HUES48 (cell line): ENCODE measurements at regions not wholly inside any gene's neighbourhood (a gene's known extent, or its start where the extent isn't known, plus 50 kb on each side); places are given as distances from the start of the nearest gene placed in this dataset.
"Not testable (repeated sequence)": the region's sequence is repeated elsewhere in the genome, so short reads cannot be mapped to it uniquely, and the experiment has no call there.

Experiments
- H3K27ac ChIP-seq: one replicate; pipeline ENCODE4 v1.7.0; 2013; ENCODE audit warnings: low read depth, low read length, inconsistent platforms
- H3K27me3 ChIP-seq: 2 replicates; pipeline ENCODE4 v1.6.1; 2013; ENCODE audit warnings: mild to moderate bottlenecking, low read length; ENCODE audit not compliant: control insufficient read depth, insufficient read depth
- H3K36me3 ChIP-seq: 2 replicates; pipeline ENCODE4 v1.6.1; 2013; ENCODE audit warnings: low read length; ENCODE audit not compliant: control insufficient read depth, insufficient read depth
- H3K4me1 ChIP-seq: 2 replicates; pipeline ENCODE4 v1.6.1; 2013; ENCODE audit warnings: mild to moderate bottlenecking, low read length; ENCODE audit not compliant: control insufficient read depth, insufficient read depth
- H3K4me3 ChIP-seq: 2 replicates; pipeline ENCODE4 v1.5.1; 2013; ENCODE audit warnings: mild to moderate bottlenecking, low read depth, low read length
- H3K9ac ChIP-seq: 2 replicates; pipeline ENCODE4 v1.6.1; 2013; ENCODE audit warnings: mild to moderate bottlenecking, low read depth, low read length, moderate library complexity
- H3K9me3 ChIP-seq: 2 replicates; pipeline ENCODE4 v1.6.1; 2013; ENCODE audit warnings: low read length; ENCODE audit not compliant: control insufficient read depth, insufficient read depth

- Histone ChIP-seq H3K4me3 (no peak overlapping the region), H3K9me3 (no peaks in the 10 kb centered on the region), H3K4me1 (peaks cover 6% of the 10 kb centered on the region; the same call in 1 of the 2 replicates), H3K27me3 (no peaks in the 10 kb centered on the region), H3K9ac (no peak overlapping the region), H3K36me3 (no peaks in the 10 kb centered on the region), H3K27ac (no peak overlapping the region)
Measured at GRCh38 chr5:138635708-138636107, 60.5 kb upstream of the HSPA9 start.

DNA sequence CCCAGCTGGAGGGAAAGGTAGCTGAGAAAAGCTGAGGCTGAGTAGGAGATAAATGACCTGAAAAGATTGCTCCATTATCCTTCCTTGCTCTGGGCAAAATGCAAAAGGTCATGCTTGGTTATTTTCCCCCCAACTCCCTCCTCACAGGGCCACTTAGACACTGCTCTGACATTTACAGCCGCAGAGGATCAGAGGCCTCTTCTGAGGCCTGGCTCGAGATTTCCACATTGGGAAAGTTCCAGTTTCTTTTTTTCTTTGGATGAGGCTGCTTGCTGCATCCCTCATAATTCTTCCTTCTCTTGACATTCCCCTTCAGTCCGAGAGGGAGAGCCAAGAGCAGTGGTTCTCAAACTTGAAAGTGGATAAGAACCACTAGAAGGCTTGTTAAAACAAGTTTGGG is 60.1 kb upstream of the HSPA9 start:
- no peak overlapping the region for H3K4me3 ChIP-seq
- no peaks in the 10 kb centered on the region for H3K9me3 ChIP-seq
- no peak overlapping the region for H3K27ac ChIP-seq
- H3K4me1 ChIP-seq = peaks cover 6% of the 10 kb centered on the region; the same call in 1 of the 2 replicates
- no peak overlapping the region for H3K9ac ChIP-seq
- no peaks in the 10 kb centered on the region for H3K36me3 ChIP-seq
- no peaks in the 10 kb centered on the region for H3K27me3 ChIP-seq

DNA sequence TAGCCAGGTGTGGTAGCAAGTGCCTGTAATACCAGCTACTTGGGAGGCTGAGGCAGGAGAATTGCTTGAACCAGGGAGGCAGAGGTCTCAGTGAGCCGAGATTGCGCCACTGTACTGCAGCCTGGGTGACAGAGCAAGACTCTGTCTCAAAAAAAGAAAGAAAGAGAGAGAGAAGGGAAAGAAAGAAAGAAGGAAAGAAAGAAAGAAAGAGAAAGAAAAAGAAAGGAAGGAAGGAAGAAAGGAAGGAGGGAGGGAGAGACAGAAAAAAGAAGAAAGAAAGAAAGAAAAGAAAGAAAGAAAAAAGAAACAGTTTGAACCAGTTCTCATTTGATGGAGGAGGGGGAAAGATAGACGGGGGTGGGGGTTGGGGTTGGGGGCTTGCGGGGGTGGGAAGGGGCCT is 59.6 kb upstream of the HSPA9 start:
- H3K4me1 ChIP-seq, H3K4me3 ChIP-seq, H3K36me3 ChIP-seq, H3K27me3 ChIP-seq, H3K9ac ChIP-seq, H3K27ac ChIP-seq, H3K9me3 ChIP-seq: not testable (repeated sequence)

DNA sequence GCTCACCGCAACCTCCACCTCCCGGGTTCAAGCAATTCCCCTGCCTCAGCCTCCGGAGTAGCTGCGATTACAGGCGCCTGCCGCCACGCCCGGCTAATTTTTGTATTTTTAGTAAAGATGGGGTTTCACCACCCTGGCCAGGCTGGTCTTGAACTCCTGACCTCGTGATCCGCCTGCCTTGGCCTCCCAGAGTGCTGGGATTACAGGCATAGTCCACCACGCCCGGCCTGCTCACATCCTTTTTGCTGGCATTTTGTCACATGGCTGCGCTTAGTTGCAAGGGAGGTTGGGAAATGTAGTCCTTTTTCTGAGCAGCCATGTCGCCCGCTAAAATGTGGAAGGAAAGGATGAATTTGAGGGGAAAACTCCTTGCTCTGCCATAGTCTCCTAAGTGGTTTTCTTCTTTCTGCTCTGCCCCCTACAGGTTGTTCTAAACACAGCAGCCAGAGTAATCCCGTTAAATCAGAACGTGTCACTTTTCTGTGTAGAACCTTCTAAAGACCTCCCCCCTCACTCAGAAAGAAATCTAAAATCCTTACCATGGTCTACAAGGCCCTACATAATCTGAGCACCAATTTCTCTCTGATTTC is 57.8 kb upstream of the HSPA9 start:
- Histone ChIP-seq H3K4me3 (no peak overlapping the region), H3K9me3 (no peaks in the 10 kb centered on the region), H3K27me3 (no peaks in the 10 kb centered on the region), H3K27ac (no peak overlapping the region), H3K4me1 (peaks cover 6% of the 10 kb centered on the region; the same call in 1 of the 2 replicates), H3K36me3 (no peaks in the 10 kb centered on the region), H3K9ac (no peak overlapping the region)

DNA sequence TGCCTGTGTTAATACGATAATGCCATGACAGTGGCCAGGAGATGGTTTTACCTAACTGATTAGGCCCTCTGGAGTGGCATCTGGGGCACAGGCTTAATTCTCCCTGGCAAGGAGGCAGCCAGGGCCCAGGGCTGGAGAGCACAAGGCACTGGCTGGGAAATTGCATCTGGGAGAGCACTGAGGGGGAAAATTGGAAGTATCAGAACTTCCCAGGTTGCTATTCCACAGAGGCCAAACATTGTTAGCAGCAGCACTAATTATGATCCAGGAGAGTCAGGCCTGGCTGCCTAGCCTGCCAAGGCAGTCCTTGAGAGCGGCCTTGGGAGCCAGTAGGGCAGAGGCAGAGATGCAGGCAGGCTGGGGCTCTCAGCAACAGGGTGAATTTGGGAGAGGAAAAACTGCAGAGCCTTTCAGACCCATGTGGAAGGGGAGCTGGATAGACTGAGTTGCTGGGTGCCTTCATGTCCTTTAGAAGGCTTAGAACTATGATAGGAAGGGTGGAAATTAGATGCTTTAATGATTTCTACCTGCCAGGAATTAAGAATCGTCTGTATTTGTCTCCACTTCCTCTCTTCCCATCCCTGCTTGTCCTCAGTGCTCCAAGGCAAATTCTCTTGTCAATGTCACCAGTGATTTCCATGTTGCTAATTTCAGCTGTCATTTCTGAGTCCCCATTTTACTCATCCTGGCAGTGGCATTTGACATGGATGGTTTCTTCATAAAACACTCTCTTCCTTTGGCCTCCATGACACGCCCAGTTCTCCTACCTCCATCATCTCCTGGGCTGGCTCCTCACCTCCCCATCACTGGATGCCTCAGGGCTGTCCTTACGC is 56.1 kb upstream of the HSPA9 start:
- no peak overlapping the region for H3K4me3 ChIP-seq
- no peak overlapping the region for H3K27ac ChIP-seq
- H3K27me3 ChIP-seq = no peaks in the 10 kb centered on the region
- no peak overlapping the region for H3K9ac ChIP-seq
- no peaks in the 10 kb centered on the region for H3K36me3 ChIP-seq
- no peaks in the 10 kb centered on the region for H3K9me3 ChIP-seq
- peaks cover 6% of the 10 kb centered on the region; the same call in 1 of the 2 replicates for H3K4me1 ChIP-seq

- H3K4me3 ChIP-seq = no peak overlapping the region
- H3K9me3 ChIP-seq = no peaks in the 10 kb centered on the region
- no peaks in the 10 kb centered on the region for H3K27me3 ChIP-seq
- H3K4me1 ChIP-seq = peaks cover 6% of the 10 kb centered on the region; the same call in 1 of the 2 replicates
- H3K27ac ChIP-seq = no peak overlapping the region
- H3K36me3 ChIP-seq = no peaks in the 10 kb centered on the region
- no peak overlapping the region for H3K9ac ChIP-seq
Measured at GRCh38 chr5:138629392-138629791, 54.2 kb upstream of the HSPA9 start.

DNA sequence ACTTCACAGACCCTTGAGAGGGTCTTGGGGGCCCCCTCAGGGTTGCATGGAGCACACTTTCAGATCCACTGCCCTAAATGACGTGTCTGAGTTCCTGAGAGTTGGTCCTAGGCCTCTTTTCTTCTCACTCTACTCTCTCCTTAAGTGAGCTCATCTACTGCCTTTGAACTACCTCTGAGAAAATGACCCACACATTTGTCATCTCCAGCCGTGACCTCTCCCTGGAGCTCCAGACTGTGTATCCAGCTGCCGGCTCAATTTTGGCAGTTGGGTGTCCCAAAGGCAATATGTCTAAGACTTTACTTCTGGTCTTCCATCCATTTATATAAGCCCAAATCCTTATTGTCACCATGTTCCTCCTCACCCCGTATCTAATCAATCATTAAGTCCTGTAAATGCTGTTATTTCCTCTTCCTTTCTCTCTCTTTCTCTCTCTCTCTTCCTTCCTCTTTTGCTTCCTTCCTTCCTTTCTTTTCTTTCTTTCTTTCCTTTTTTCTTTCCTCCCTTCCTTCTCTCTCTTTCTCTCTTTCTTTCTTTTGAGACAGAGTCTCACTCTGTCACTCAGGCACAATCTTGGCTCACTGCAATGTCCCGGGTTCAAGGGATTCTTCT is 51.2 kb upstream of the HSPA9 start:
- Histone ChIP-seq H3K27me3 (no peaks in the 10 kb centered on the region), H3K9me3 (no peaks in the 10 kb centered on the region)

DNA sequence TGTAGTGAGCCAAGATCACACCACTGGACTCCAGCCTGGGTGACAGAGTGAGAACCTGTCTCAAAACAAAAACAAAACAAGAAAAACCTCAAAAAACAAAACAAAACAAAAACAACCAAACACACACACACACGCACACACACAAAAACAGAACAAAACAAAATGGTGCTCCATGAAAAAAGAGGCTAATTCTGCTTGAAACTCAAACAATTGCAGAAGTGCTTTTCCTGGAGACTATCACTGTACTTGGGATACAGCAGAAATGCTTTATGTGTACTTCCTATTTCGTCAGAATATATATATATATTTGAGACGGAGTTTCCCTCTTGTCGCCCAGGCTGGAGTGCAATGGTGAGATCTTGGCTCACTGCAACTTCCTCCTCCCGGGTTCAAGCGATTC is 49.9 kb upstream of the HSPA9 start:
- no peak overlapping the region for H3K27ac ChIP-seq
- H3K9ac ChIP-seq = no peak overlapping the region
- no peaks in the 10 kb centered on the region for H3K27me3 ChIP-seq
- H3K4me3 ChIP-seq = no peak overlapping the region
- no peaks in the 10 kb centered on the region for H3K9me3 ChIP-seq
- H3K36me3 ChIP-seq = no peaks in the 10 kb centered on the region
- peaks cover 8% of the 10 kb centered on the region for H3K4me1 ChIP-seq

More for the DNA sequence above, 51.2 kb upstream of the HSPA9 start:
- Histone ChIP-seq H3K4me3 (no peak overlapping the region), H3K4me1 (peaks cover 8% of the 10 kb centered on the region), H3K36me3 (no peaks in the 10 kb centered on the region), H3K9ac (no peak overlapping the region), H3K27ac (no peak overlapping the region)
